Activated naive CD4-positive, alpha-beta T cell treated with anti-CD3 and anti-CD28 coated beads, Interleukin-2, amount 50 U/mL, for 24 hours (primary cell): ENCODE measurements at regions not wholly inside any gene's neighbourhood (a gene's known extent, or its start where the extent isn't known, plus 50 kb on each side); places are given as distances from the start of the nearest gene placed in this dataset.

Experiments used
- H3K27ac Mint-ChIP-seq: one replicate; pipeline ENCODE4 v1.8.0; 2021; ENCODE audit warnings: mild to moderate bottlenecking, mixed read lengths
- H3K27me3 Mint-ChIP-seq: one replicate; pipeline ENCODE4 v1.8.0; 2021; ENCODE audit warnings: mixed read lengths
- H3K36me3 Mint-ChIP-seq: one replicate; pipeline ENCODE4 v1.8.0; 2021; ENCODE audit warnings: mixed read lengths
- H3K4me1 Mint-ChIP-seq: one replicate; pipeline ENCODE4 v1.8.0; 2021; ENCODE audit warnings: mixed read lengths
- H3K4me3 Mint-ChIP-seq: one replicate; pipeline ENCODE4 v1.8.0; 2021; ENCODE audit warnings: mild to moderate bottlenecking, mixed read lengths
- H3K9me3 Mint-ChIP-seq: one replicate; pipeline ENCODE4 v1.8.0; 2021; ENCODE audit warnings: mixed read lengths

DNA sequence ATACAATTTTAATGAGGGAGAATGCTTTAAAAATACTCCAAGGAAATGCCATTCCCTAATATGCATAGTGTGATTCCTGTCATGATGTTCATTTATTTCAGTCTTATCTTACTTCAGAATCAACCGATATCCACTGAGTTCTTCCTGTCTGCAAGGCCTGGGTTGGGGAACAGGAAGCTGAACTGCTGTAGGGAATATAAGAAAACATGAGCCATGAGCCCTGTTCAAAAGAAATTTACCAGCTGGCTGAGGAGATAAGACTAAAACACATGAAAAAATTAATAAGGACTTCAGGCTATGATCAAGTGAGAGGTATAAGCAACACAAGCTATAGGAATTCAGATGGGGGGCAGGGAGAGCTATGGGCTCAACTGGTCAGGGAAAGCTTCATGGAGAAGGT is 184.7 kb downstream of the PLPP4 start:
- Mint-ChIP-seq H3K27me3 (no peaks in the 10 kb centered on the region), H3K4me3 (no peak overlapping the region)

DNA sequence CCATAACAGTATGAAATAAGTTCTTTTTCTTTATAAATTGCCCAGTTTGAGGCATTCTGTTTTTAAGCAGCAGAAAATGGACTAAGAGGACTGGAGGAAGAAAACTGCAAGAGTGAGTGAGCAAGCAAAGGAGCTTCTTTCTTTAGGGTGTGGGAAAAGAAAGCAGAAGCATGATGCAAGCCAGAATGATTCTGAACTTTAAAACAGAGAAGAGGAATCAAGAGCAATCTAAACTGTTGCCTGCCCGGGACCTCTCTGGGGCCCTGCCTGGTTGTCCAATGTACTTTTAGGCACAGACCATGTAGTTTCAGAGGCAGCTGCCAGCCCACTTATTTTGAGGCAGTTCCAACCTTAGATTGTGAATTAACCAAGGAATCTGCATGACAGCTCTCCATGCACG is 186.3 kb downstream of the PLPP4 start:
- H3K27ac Mint-ChIP-seq: no peak overlapping the region
- H3K4me3 Mint-ChIP-seq: no peak overlapping the region
- no peaks in the 10 kb centered on the region for H3K36me3 Mint-ChIP-seq
- no peaks in the 10 kb centered on the region for H3K9me3 Mint-ChIP-seq
- H3K4me1 Mint-ChIP-seq: no peaks in the 10 kb centered on the region
- H3K27me3 Mint-ChIP-seq: peaks cover 3% of the 10 kb centered on the region

More for the DNA sequence above, 184.7 kb downstream of the PLPP4 start:
- Mint-ChIP-seq H3K4me1 (no peaks in the 10 kb centered on the region), H3K27ac (no peak overlapping the region), H3K9me3 (no peaks in the 10 kb centered on the region), H3K36me3 (no peaks in the 10 kb centered on the region)

DNA sequence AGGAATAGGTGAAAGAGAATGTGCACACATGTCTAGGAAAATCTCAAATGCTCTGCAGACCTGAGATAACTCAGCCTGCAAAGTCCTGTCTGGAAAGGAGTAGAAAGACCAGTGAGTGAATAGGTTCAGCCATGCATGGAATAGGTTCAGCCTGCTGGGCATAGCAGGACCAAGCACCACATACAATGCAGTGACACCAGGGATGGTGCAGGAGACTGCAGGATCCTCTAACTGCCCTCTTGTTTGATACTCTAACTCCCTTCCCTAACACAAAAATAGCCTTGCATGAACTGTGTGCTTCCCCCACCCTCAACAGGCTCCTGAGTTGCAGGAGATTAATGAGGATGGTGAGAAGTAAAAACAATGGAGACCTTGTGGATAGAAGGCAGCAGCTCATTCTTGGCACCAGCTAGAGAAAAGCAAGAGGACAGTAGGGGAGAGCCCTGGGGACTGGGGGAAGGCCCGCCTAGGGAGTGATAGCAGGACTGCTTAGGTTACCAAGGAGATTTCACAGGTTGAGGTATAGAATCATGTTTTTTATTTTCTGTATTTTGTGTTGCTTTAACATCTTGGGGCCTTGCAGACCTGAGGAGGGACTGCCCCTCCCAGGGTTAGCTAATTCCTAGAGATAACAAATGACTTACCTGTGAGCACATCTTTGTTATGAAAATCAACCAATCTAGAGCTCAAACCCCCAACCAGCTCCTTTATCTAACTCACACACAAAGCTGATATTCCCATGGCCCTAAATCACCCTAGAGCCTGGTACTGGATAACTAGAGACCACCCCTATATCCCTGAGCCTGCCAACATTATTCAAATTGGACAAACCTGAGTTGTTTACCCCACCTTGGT is 187.8 kb downstream of the PLPP4 start:
- no peaks in the 10 kb centered on the region for H3K4me1 Mint-ChIP-seq
- H3K27me3 Mint-ChIP-seq: peaks cover 3% of the 10 kb centered on the region
- H3K4me3 Mint-ChIP-seq: no peak overlapping the region
- no peak overlapping the region for H3K27ac Mint-ChIP-seq
- H3K36me3 Mint-ChIP-seq: no peaks in the 10 kb centered on the region
- H3K9me3 Mint-ChIP-seq: no peaks in the 10 kb centered on the region

DNA sequence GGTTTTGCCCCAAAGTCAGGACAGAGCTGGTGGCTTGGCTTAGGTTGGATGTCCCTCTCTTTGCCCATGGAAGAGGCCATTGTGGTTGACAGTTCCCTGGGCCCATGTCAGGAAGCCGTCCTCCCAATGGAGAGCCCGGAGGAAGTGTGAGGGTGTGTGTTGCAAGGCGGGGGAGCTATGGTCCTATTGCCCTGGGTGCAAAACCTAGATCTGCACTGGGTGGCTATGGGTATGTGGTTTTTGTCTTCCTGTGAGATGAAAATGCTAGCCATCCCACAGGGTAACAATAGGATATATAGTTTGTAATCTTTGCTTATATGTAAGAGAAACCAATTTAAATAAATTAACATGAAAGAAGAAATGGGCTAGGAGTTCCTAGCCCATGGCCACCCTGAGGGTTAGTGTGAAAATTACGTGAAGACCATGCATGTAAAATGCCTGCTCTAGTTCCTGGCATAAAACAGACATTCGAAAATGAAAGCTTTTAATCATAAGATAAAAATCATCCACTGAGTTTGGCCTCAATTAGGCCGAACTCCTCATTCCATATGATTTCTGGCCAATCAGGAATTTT is 189.2 kb downstream of the PLPP4 start:
- Mint-ChIP-seq H3K36me3 (no peaks in the 10 kb centered on the region), H3K27me3 (peaks cover 3% of the 10 kb centered on the region), H3K4me1 (no peaks in the 10 kb centered on the region), H3K9me3 (no peaks in the 10 kb centered on the region), H3K4me3 (no peak overlapping the region), H3K27ac (no peak overlapping the region)

DNA sequence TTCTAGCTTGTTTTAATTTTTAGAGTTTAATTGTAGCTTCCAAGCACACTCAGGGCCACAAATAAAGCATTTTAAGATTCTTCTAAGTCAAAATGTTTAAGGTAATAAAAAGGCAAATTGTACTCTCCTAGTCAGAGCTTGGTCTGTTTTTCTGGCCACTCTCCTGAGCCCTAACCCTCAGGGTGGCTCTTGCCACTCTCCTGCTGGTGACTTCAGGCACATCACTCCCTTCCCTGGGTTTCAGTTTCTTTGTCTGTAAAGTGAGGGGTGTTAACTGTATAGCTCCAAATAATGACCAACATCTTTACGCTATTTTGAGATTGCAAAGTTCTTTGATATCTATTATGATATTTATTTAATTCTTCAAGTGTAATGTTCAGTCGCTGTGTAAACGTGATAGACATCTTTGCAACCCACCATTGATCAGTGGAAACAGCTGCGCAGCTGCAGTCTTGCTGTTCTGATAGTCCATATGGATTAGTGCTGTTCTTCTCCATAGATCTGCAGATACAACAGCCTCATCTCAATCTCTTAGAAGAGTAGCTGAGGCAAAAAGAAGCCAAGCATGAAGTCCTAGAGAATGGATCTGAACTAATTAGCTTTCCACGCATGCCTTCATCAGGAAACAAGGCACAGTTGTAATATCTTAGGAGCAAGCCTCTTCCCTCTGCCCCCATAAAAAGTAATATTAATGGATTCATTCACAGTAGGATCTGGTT is 189.9 kb downstream of the PLPP4 start:
- H3K4me3 Mint-ChIP-seq: no peak overlapping the region
- H3K27ac Mint-ChIP-seq: no peak overlapping the region
- H3K36me3 Mint-ChIP-seq: no peaks in the 10 kb centered on the region
- no peaks in the 10 kb centered on the region for H3K9me3 Mint-ChIP-seq
- peaks cover 3% of the 10 kb centered on the region for H3K27me3 Mint-ChIP-seq
- H3K4me1 Mint-ChIP-seq: no peaks in the 10 kb centered on the region

DNA sequence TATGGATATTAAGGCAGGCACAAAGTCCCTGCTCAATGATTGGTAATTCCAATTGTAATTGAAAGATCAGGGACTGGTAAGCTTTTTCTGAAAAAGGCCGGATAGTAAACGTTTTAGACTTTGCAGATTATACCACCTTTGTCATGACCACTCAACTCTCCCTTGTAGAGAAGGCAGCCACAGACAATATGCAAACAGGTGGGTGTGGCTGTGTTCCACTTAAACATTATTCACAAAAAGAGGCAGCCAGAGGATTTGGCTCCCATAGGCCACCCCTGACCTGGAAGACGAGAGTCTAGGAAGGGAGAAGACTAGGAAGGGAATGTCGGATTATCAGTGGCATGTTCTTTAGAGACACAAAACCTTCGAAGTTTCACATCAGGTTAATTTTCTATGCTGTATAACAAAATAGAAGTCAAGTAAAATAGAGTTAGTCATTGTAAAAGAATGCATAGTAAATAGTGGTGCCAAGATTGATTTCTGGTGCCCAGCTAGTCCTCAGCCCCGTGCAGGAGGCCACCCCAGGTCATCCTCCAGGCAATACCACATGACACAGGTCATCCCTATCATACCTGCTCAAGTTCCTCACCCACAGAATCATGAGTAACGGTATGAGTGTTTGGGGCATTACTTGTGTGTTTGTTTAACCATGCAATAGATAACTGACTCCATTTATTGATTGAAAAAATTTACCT is 193.8 kb downstream of the PLPP4 start:
- no peak overlapping the region for H3K4me3 Mint-ChIP-seq
- H3K27ac Mint-ChIP-seq: no peak overlapping the region
- H3K4me1 Mint-ChIP-seq: no peaks in the 10 kb centered on the region
- H3K27me3 Mint-ChIP-seq: peaks cover 5% of the 10 kb centered on the region
- H3K9me3 Mint-ChIP-seq: no peaks in the 10 kb centered on the region
- no peaks in the 10 kb centered on the region for H3K36me3 Mint-ChIP-seq

DNA sequence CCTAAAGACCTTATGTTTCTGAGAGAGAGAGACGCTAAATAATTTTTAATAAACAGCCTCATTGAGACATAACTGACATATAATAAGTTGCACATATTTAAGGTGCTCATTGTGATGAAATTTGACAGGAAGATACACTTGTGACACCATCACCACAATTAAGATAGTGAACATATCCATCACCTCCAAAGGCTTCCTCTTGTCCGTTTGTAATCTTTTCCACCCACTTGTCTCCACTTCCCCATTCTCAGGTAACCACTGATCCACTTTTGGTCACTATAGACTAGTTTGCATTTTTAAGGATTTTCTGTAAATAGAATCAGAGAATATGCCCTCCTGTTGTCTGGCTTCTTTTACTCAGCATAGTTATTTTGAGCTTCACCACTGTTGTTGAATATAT is 195.1 kb upstream of the WDR11 start:
- H3K36me3 Mint-ChIP-seq: no peaks in the 10 kb centered on the region
- H3K27me3 Mint-ChIP-seq: peaks cover 2% of the 10 kb centered on the region
- H3K4me1 Mint-ChIP-seq: no peaks in the 10 kb centered on the region
- no peak overlapping the region for H3K27ac Mint-ChIP-seq
- no peaks in the 10 kb centered on the region for H3K9me3 Mint-ChIP-seq
- H3K4me3 Mint-ChIP-seq: no peak overlapping the region

DNA sequence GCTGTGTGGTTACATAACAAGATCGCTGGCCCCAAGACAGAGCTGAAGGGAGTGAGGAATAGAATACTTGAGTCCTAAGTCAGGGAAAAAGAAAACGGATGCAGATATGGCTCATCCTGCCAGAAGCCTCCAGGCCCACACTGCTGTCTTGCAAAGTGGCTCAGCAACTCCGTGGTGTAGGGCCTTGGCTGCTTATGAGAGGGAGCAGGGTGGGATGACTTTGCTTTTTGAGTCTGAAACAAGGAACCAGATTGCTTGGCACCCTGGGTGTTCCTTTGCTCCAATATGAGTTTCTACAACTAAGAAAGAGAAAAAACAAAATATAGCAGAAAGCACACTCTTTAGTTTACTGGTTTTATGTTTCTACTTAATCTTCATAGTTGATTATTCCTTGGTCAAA is 193.8 kb upstream of the WDR11 start:
- H3K36me3 Mint-ChIP-seq: no peaks in the 10 kb centered on the region
- no peaks in the 10 kb centered on the region for H3K4me1 Mint-ChIP-seq
- H3K9me3 Mint-ChIP-seq: no peaks in the 10 kb centered on the region
- no peak overlapping the region for H3K4me3 Mint-ChIP-seq
- no peak overlapping the region for H3K27ac Mint-ChIP-seq
- H3K27me3 Mint-ChIP-seq: peaks cover 2% of the 10 kb centered on the region

DNA sequence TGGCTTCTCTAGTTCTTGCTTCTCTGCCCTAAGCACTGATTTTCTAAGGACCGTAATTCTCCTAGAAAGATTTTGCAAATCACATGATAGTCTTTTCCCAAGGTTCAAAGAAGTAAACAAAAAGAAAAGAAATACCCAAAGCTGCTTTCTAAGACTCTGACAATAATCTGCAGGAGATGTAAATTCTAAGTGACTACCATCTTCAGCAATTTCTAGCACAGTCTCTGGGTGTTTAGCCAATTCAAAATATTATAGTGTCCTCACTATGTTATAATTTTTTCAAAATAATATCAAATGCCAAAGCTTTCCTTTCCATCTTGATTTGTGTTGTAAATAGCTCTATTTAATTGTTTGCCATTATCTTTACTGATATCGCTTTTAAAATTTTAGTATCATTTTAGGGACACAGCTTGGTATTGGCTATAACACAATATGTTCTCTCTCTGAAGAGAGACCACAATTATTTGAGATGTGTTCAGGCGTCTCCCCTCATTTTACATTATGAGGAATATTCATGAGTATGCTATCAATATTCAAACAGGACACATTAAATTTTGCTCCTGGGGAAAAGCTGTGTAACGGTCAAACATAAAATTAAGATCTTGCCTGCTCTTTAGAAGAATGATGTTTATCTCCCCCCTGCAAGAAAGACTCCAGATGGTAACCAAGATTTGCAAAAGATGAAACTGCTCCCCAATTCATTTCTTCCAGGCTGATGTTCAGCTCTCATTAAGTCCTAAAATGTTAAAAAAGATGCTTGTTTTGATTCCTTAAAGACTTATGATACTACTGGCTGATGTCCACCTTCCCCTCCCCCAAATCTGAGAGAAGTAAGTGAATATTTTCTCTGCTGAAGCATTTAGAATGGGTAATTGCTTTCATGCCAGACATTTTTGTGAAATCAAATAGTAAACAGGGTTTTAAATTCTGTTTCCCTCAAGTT is 191.9 kb upstream of the WDR11 start:
- Mint-ChIP-seq H3K4me3 (no peak overlapping the region), H3K27ac (no peak overlapping the region), H3K36me3 (no peaks in the 10 kb centered on the region)

DNA sequence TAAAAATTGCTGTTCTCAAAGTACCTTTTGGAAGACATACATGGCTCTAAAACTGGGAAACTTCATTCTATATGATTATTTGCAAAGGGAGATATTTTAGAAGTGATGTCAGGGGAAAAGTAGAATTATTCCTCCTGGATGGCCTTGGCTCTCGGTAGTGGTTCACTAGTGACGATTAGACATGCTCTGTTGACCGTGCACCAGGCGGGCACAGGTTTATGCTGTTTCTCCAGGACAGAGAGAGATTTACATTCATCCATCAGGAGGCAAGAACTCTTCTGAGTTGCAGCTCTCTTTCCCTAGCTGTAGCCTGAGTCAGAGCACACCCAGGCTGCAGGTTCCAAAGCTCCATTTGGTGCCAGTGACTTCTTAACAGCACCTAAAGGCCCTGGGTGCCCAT is 184.9 kb upstream of the WDR11 start:
- Mint-ChIP-seq H3K4me1 (no peaks in the 10 kb centered on the region), H3K27me3 (peaks cover 3% of the 10 kb centered on the region), H3K4me3 (no peak overlapping the region), H3K9me3 (peaks cover 6% of the 10 kb centered on the region), H3K36me3 (no peaks in the 10 kb centered on the region), H3K27ac (no peak overlapping the region)

More for the DNA sequence above, 191.9 kb upstream of the WDR11 start:
- H3K4me1 Mint-ChIP-seq: no peaks in the 10 kb centered on the region
- no peaks in the 10 kb centered on the region for H3K9me3 Mint-ChIP-seq
- peaks cover 2% of the 10 kb centered on the region for H3K27me3 Mint-ChIP-seq

DNA sequence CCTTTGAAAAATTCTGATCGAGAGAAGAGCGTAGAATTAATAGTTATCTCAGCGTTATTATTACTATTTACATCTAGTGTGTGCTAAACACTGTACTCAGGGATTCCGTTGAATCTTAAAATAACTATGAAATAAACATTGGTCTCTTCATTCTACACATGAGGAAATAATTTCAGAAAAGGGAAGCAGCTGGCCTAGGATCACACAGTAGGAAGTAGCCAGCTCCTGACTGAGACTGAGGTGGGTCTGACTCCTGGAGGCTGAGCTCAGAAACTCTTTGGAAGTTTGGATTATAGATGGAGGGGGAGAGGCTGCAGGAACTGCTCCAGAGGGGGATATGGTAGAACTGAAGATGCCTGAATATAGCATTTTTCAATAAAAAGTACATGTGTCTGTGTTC is 183.9 kb upstream of the WDR11 start:
- H3K9me3 Mint-ChIP-seq: peaks cover 6% of the 10 kb centered on the region
- H3K4me1 Mint-ChIP-seq: no peaks in the 10 kb centered on the region
- H3K36me3 Mint-ChIP-seq: no peaks in the 10 kb centered on the region
- peak overlapping the region; percentile 38 for H3K27ac Mint-ChIP-seq
- H3K4me3 Mint-ChIP-seq: no peak overlapping the region
- peaks cover 3% of the 10 kb centered on the region for H3K27me3 Mint-ChIP-seq

DNA sequence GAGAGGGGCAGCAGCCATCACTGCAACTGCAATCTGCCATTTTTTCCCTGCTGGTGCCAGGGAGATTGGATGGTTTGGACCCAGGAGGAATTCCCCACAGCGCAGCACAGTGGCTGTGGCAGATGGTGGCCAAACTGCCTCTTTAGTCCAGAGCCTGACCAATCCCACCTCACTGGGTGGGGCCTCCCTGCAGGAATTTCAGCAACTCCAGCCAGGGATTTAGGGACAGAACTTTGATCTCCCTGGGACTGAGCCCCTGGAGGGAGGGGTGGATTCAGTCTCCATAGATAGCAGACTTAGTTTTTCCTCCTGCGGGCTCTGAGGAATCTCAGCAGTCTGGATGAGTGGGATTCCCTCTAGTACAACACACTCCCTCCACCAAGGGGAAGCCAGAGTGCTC is 179.7 kb upstream of the WDR11 start:
- Mint-ChIP-seq H3K4me1 (no peaks in the 10 kb centered on the region), H3K4me3 (no peak overlapping the region), H3K27ac (no peak overlapping the region), H3K27me3 (peaks cover 3% of the 10 kb centered on the region), H3K9me3 (peaks cover 19% of the 10 kb centered on the region), H3K36me3 (no peaks in the 10 kb centered on the region)

DNA sequence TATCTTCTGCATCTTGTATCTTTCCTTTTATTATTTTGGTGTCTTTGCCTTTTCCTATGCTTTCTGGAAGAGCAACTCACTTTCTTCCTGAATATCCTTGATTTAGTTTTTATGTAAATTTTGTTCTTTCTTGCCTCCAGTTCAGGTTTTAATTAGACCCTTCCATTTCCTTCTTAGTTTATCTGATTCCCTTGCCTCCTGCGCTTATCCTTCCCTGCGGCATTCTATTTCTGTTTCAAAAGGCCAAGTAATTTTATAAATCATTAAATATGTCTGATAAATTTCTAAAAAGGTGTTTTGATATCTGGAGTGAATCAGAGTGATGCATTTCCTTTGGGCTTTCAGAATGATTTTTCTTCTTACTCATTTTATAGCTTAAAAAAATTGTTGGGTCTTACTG is 167.7 kb upstream of the WDR11 start:
- no peaks in the 10 kb centered on the region for H3K9me3 Mint-ChIP-seq
- H3K36me3 Mint-ChIP-seq: no peaks in the 10 kb centered on the region
- no peak overlapping the region for H3K27ac Mint-ChIP-seq
- H3K4me1 Mint-ChIP-seq: no peaks in the 10 kb centered on the region
- H3K27me3 Mint-ChIP-seq: no peaks in the 10 kb centered on the region
- no peak overlapping the region for H3K4me3 Mint-ChIP-seq

DNA sequence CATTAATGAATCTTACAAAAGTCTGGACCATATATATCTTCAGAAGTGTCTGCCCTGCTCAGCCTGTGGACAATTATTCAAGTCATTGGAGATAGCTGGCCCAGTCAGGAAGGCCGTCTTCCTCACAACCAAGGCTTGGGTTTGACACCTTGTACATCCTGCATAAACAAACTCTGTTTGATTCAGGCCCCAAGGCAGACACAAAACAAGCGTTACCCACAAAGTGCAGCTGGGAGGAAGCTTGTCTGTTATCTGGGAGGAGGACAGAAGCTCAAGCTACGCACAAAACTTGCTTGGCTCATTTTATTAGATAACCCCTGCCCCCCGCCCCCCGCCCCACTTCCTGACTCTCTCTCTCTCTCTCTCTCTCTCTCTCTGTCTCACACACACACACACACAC is 166.9 kb upstream of the WDR11 start:
- Mint-ChIP-seq H3K36me3 (no peaks in the 10 kb centered on the region), H3K27ac (no peak overlapping the region), H3K27me3 (no peaks in the 10 kb centered on the region), H3K4me3 (no peak overlapping the region), H3K4me1 (no peaks in the 10 kb centered on the region), H3K9me3 (no peaks in the 10 kb centered on the region)

DNA sequence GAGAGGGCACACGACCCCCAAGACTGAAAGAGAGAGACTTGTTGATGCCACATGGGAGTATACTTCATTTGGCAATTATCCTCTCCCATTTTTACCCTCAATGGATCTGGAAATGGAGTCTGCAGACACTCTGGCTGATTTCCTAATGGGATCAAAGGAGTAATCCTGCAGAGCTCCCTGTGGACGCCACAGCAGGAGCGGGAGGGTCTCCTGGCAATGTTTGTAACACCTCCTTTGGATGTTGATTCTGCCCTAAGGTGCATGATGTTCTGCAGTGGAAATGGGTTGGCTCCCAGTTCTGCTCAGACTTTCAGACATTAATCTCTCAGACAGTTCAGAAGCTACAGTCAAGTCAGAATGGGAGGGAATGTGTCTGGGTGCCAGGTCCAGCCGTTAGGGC is 166.0 kb upstream of the WDR11 start:
- H3K4me1 Mint-ChIP-seq: no peaks in the 10 kb centered on the region
- H3K27ac Mint-ChIP-seq: no peak overlapping the region
- no peaks in the 10 kb centered on the region for H3K27me3 Mint-ChIP-seq
- H3K9me3 Mint-ChIP-seq: no peaks in the 10 kb centered on the region
- H3K4me3 Mint-ChIP-seq: no peak overlapping the region
- no peaks in the 10 kb centered on the region for H3K36me3 Mint-ChIP-seq
